ENCODE measurements at regions not wholly inside any gene's neighbourhood (a gene's known extent, or its start where the extent isn't known, plus 50 kb on each side); places are given as distances from the start of the nearest gene placed in this dataset.
"Not testable (repeated sequence)": the region's sequence is repeated elsewhere in the genome, so short reads cannot be mapped to it uniquely, and the experiment has no call there.

DNA sequence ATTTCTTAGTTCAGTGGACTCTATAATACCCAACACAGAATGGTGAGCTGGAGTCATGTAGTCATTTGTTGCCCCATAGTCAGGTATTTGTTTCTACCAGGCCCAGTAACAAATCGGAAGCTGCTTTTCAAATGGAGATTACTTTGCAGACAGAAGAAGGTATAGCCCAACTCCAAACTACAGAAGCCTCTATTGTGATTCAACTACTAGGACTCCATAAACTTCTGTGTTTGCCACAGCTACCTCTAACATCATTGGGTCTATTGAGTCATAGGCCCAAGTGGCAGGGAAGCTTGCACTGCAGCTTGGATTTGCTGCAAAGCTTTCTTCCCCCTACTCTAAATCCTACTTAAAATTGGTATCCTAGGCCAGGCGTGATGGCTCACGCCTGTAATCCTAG is 148.8 kb upstream of the STK26 start:
- no TSS peak for BruUV-seq (replicated peaks)
- H2AFZ ChIP-seq (ENCODE audit: low read length): no peak overlapping the region
- H3K4me2 ChIP-seq (ENCODE audit: low read depth, low read length): no peak overlapping the region
- ATAC-seq (no peak), FAIRE-seq (no peak), DNase-seq (ENCODE audit: low spot score) (no peak)
- no peaks in the 10 kb centered on the region for H3K27me3 ChIP-seq (ENCODE audit: control insufficient read depth in 1 of 2, insufficient read depth in 2 of 2, low read length in 2 of 2)
- intact Hi-C loops (cut with micrococcal nuclease; ENCODE audit: unreplicated experiment): no loop called here
- H3K79me2 ChIP-seq (ENCODE audit: insufficient read depth, low read length): no peaks in the 10 kb centered on the region
- no peak overlapping the region for H3K9ac ChIP-seq (ENCODE audit: insufficient read depth, low read depth, low read length)
- CTCF ChIA-PET (ENCODE audit: low intra/inter-chr PET ratio, low total read pairs): no interaction called here
- no peaks in the 10 kb centered on the region for H3K9me3 ChIP-seq (ENCODE audit: low read length)
- no peak for TF ChIP-seq ZNF572 (CRISPR knock-in tag; IDR thresholded peaks at IDR 0.05)
- 0% methylated on average over 1 of the region's 3 CpGs for WGBS (ENCODE audit: low lambda C conversion rate)
- H3K4me1 ChIP-seq (ENCODE audit: insufficient read depth, low read length): no peaks in the 10 kb centered on the region
- H3K4me3 ChIP-seq (replicated peaks in 1 of 3; ENCODE audit: insufficient read depth in 1 of 3, low read depth in 2 of 3, low read length in 3 of 3): no peak overlapping the region
- POLR2A ChIA-PET: no interaction called here
- no peaks in the 10 kb centered on the region for H4K20me1 ChIP-seq (ENCODE audit: insufficient read depth, low read length)
- H3K27ac ChIP-seq (ENCODE audit: extremely low read length, insufficient read depth, low read length): no peak overlapping the region
- in situ Hi-C loops (cut with HindIII; ENCODE audit: extremely low pct_ligation_motif_present, low pct_unique_long_range_greater_than_20kb): no loop called here
- no peaks in the 10 kb centered on the region for H3K36me3 ChIP-seq (replicated peaks in 1 of 2; ENCODE audit: control insufficient read depth in 1 of 2, insufficient read depth in 2 of 2, low read length in 2 of 2)

DNA sequence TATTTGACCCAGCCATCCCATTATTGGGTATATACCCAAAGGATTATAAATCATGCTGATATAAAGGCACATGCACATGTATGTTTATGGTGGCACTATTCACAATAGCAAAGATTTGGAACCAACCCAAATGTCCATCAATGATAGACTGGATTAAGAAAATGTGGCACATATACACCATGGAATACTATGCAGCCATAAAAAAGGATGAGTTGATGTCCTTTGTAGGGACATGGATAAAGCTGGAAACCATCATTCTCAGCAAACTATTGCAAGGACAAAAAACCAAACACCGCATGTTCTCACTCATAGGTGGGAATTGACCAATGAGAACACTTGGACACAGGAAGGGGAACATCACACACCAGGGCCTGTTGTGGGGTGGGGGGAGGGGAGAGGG is 147.3 kb upstream of the STK26 start:
- H3K4me2 ChIP-seq (ENCODE audit: low read depth, low read length); FAIRE-seq; BruUV-seq (replicated peaks); H3K4me1 ChIP-seq (ENCODE audit: insufficient read depth, low read length); H4K20me1 ChIP-seq (ENCODE audit: insufficient read depth, low read length); H2AFZ ChIP-seq (ENCODE audit: low read length); ATAC-seq; CTCF ChIA-PET (ENCODE audit: low intra/inter-chr PET ratio, low total read pairs); intact Hi-C loops (cut with micrococcal nuclease; ENCODE audit: unreplicated experiment); H3K36me3 ChIP-seq (replicated peaks in 1 of 2; ENCODE audit: control insufficient read depth in 1 of 2, insufficient read depth in 2 of 2, low read length in 2 of 2); POLR2A ChIA-PET; H3K9ac ChIP-seq (ENCODE audit: insufficient read depth, low read depth, low read length); H3K79me2 ChIP-seq (ENCODE audit: insufficient read depth, low read length); H3K27ac ChIP-seq (ENCODE audit: extremely low read length, insufficient read depth, low read length); H3K27me3 ChIP-seq (ENCODE audit: control insufficient read depth in 1 of 2, insufficient read depth in 2 of 2, low read length in 2 of 2); DNase-seq (ENCODE audit: low spot score); H3K9me3 ChIP-seq (ENCODE audit: low read length); in situ Hi-C loops (cut with HindIII; ENCODE audit: extremely low pct_ligation_motif_present, low pct_unique_long_range_greater_than_20kb); H3K4me3 ChIP-seq (replicated peaks in 1 of 3; ENCODE audit: insufficient read depth in 1 of 3, low read depth in 2 of 3, low read length in 3 of 3): not testable (repeated sequence)
- 71% methylated on average over 1 of the region's 1 CpG for WGBS (ENCODE audit: low lambda C conversion rate)

DNA sequence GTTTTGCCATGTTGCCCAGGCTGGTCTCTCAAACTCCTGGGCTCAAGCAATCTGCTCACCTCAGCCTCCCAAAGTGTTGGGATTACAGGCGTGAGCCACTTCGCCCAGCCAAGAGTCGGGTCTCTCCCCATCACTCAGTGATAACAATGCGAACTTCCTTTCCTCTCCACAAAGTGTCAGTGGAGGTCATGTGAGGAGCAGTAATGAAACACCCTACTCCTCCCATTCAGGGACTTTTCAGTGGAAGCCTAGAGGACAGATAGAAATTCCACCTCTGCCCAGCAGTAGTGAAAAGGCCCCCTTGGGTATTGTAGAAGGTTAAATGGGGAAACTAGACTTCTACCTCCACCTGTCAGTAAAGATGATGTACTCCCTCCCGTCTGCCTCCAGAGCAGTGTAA is 141.9 kb upstream of the STK26 start:
- ChIA-PET CTCF (ENCODE audit: low intra/inter-chr PET ratio, low total read pairs) (no interaction called here), POLR2A (no interaction called here)
- no TSS peak for BruUV-seq (replicated peaks)
- Histone ChIP-seq H3K9ac (ENCODE audit: insufficient read depth, low read depth, low read length) (no peak overlapping the region), H4K20me1 (ENCODE audit: insufficient read depth, low read length) (no peaks in the 10 kb centered on the region), H3K9me3 (ENCODE audit: low read length) (no peaks in the 10 kb centered on the region), H3K4me3 (replicated peaks in 1 of 3; ENCODE audit: insufficient read depth in 1 of 3, low read depth in 2 of 3, low read length in 3 of 3) (no peak overlapping the region), H2AFZ (ENCODE audit: low read length) (no peak overlapping the region), H3K4me1 (ENCODE audit: insufficient read depth, low read length) (no peaks in the 10 kb centered on the region), H3K4me2 (ENCODE audit: low read depth, low read length) (no peak overlapping the region), H3K79me2 (ENCODE audit: insufficient read depth, low read length) (no peaks in the 10 kb centered on the region), H3K27me3 (ENCODE audit: control insufficient read depth in 1 of 2, insufficient read depth in 2 of 2, low read length in 2 of 2) (no peaks in the 10 kb centered on the region), H3K27ac (ENCODE audit: extremely low read length, insufficient read depth, low read length) (no peak overlapping the region), H3K36me3 (replicated peaks in 1 of 2; ENCODE audit: control insufficient read depth in 1 of 2, insufficient read depth in 2 of 2, low read length in 2 of 2) (no peaks in the 10 kb centered on the region)
- WGBS (ENCODE audit: low lambda C conversion rate): 0% methylated on average over 4 of the region's 5 CpGs
- no peak for ATAC-seq
- DNase-seq (ENCODE audit: low spot score): no peak
- intact Hi-C loops (cut with micrococcal nuclease; ENCODE audit: unreplicated experiment) (no loop called here), in situ Hi-C loops (cut with HindIII; ENCODE audit: extremely low pct_ligation_motif_present, low pct_unique_long_range_greater_than_20kb) (no loop called here)
- no peak for FAIRE-seq
- TF ChIP-seq ZNF562 (CRISPR knock-in tag; IDR thresholded peaks at IDR 0.05; ENCODE audit: borderline replicate concordance) (no peak), JUND (CRISPR knock-in tag; IDR thresholded peaks at IDR 0.05) (no peak), ZNF10 (CRISPR knock-in tag; IDR thresholded peaks at IDR 0.05; ENCODE audit: borderline replicate concordance, low read depth) (no peak)
- TF ChIP-seq, protein P1, sequence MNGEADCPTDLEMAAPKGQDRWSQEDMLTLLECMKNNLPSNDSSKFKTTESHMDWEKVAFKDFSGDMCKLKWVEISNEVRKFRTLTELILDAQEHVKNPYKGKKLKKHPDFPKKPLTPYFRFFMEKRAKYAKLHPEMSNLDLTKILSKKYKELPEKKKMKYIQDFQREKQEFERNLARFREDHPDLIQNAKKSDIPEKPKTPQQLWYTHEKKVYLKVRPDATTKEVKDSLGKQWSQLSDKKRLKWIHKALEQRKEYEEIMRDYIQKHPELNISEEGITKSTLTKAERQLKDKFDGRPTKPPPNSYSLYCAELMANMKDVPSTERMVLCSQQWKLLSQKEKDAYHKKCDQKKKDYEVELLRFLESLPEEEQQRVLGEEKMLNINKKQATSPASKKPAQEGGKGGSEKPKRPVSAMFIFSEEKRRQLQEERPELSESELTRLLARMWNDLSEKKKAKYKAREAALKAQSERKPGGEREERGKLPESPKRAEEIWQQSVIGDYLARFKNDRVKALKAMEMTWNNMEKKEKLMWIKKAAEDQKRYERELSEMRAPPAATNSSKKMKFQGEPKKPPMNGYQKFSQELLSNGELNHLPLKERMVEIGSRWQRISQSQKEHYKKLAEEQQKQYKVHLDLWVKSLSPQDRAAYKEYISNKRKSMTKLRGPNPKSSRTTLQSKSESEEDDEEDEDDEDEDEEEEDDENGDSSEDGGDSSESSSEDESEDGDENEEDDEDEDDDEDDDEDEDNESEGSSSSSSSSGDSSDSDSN (CRISPR knock-in tag; IDR thresholded peaks at IDR 0.05): no peak

Data from HepG2 (cell line).